ENCODE measurements at regions not wholly inside any gene's neighbourhood (a gene's known extent, or its start where the extent isn't known, plus 50 kb on each side); places are given as distances from the start of the nearest gene placed in this dataset.

DNA sequence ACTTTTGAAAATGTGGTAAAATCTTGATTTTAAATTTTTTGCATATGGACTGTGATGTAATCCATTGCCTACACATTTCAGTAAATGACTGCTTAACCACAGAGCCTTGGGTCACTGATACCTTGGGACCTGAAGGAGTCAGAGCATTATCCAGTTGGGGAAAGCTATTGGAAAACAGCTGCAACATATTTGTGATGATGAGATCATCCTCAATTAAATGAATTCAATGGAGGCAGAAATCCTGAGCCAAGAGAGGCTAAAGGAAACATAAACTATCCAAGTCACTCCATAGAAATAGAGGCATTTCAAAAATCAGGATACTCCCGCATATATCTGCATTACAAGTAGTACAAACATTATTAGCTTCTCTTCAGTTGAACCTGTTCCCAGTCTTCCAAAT is 99.8 kb upstream of the PRMT6 start:
- DNase-seq (ENCODE audit: low spot score): no peak
- TF ChIP-seq, protein P1, sequence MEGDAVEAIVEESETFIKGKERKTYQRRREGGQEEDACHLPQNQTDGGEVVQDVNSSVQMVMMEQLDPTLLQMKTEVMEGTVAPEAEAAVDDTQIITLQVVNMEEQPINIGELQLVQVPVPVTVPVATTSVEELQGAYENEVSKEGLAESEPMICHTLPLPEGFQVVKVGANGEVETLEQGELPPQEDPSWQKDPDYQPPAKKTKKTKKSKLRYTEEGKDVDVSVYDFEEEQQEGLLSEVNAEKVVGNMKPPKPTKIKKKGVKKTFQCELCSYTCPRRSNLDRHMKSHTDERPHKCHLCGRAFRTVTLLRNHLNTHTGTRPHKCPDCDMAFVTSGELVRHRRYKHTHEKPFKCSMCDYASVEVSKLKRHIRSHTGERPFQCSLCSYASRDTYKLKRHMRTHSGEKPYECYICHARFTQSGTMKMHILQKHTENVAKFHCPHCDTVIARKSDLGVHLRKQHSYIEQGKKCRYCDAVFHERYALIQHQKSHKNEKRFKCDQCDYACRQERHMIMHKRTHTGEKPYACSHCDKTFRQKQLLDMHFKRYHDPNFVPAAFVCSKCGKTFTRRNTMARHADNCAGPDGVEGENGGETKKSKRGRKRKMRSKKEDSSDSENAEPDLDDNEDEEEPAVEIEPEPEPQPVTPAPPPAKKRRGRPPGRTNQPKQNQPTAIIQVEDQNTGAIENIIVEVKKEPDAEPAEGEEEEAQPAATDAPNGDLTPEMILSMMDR (IDR thresholded peaks at IDR 0.05): no peak
- no peak overlapping the region for H3K4me3 ChIP-seq
- no peak overlapping the region for H3K27ac ChIP-seq

DNA sequence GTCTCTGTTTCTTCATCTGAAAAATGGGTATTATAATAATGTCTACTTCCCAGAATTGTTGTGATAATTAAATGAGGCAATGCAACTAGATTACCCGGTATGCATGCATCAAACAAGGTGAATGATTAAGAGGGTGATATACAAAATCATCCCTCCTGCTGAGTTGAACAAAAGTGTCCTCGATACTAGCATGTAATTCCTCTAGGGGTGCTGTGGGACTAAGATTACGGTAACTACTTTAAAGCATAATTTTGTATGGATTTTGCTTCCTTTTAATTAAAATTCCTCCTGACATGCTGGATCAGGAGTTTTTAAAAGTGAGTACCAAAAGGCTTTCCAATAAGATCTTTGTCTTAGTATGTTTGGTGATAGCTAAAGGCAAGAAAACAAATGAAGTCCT is 98.7 kb upstream of the PRMT6 start:
- no peak for DNase-seq (ENCODE audit: low spot score)
- Histone ChIP-seq H3K4me3 (no peak overlapping the region), H3K27ac (no peak overlapping the region)
- TF ChIP-seq, protein P1 (IDR thresholded peaks at IDR 0.05): no peak

DNA sequence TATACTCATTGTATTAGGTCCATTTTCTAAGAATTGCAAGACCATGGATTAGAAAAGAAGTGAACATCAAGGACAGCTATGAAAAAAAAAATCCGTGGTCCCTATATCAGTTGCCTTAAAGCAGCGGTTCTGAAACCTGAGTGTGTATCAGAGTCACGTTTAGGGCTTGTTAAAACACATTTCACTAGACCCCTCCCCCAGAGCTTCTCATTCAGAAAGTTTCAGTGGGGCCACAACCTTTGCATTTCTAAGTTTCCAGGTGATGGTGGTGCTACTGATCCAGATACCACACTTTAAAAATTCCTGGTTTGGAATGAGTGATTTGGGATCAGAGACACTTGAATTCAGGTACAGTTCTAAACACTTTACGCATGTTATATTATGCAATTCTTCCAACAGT is 96.1 kb upstream of the PRMT6 start:
- Histone ChIP-seq H3K4me3 (no peak overlapping the region), H3K27ac (no peak overlapping the region)
- no peak for DNase-seq (ENCODE audit: low spot score)
- TF ChIP-seq, protein P1 (IDR thresholded peaks at IDR 0.05): no peak

DNA sequence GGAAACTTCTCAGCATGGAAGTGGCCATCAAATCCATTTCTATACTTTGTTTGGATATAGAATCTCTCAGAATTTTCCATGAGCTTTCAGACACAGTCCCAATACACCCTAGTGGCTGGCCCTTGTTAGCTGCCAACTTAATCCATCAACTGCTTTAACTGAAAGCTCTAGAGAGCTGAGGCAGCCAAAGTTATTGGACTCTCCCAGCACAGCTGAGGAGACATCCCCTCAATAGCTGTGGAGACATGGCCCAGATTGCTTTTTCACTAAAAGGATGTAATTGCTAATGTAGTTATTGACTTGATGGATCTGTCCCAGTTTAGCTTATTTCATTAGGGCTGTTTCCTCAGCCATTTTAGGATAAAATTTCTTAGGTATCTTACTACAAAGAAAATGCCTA is 94.8 kb upstream of the PRMT6 start:
- DNase-seq (ENCODE audit: low spot score): no peak
- no peak overlapping the region for H3K27ac ChIP-seq

DNA sequence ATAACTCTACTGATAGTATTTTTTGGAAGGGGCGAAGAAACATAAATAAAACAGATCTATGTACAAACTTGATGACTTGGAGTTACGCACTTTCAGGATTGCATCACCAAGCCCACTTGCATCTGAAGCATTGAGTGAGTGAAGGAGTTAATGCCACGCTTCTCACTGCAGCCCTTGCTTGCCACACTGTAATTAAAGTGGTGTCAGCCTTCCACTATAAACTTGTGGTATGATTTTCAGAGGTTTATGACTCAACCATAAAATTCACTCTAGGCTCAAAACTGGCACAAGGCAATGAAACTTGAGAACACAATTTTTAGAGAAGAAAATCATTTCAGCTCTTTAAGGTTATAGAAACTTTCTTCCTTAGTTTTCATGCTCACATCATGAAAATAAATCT is 93.9 kb upstream of the PRMT6 start:
- Histone ChIP-seq H3K4me3 (no peak overlapping the region), H3K27ac (no peak overlapping the region)
- no peak for DNase-seq (ENCODE audit: low spot score)
- TF ChIP-seq, protein P1 (IDR thresholded peaks at IDR 0.05): no peak

More for the DNA sequence above, 94.8 kb upstream of the PRMT6 start:
- TF ChIP-seq, protein P1 (IDR thresholded peaks at IDR 0.05): no peak
- H3K4me3 ChIP-seq: no peak overlapping the region

DNA sequence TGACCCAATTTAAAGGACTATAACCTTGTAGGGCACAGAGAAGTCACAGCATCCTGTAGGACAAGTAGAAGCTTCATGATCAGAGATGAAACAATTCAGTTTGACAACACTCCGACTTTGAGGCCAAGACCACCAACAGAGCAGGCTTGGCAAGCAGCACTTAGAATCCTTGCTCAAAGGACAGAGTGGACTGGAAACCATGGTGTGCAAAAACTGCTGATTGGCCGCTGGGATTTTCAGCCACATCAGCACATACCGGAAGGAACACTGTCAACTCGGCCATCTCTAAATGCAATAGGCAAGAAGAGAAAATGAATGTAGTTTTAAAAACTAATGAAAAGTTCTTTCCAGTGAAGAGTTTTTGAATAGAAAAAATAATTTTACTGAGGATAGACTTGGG is 92.0 kb upstream of the PRMT6 start:
- Histone ChIP-seq H3K4me3 (no peak overlapping the region), H3K27ac (no peak overlapping the region)
- TF ChIP-seq, protein P1 (IDR thresholded peaks at IDR 0.05): no peak
- no peak for DNase-seq (ENCODE audit: low spot score)

DNA sequence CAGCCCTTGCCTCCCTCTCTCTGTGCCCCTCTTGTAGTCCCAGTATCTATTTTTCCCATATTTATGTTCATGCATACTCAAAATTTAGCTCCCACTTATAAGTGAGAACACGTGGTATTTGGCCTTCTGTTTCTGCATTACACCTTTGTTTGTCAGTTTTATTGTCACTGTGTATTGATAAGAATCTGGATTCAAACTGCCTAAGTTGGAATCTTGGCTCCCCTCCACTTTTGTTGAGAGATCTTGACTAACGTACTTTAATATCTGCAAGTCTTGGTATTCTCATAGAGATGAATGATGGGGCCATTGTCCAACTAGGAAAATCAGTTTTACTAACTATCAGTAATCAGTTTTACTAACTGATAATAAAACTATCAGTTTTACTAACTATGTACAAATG is 87.8 kb upstream of the PRMT6 start:
- H3K27ac ChIP-seq: no peak overlapping the region
- H3K4me3 ChIP-seq: no peak overlapping the region
- DNase-seq (ENCODE audit: low spot score): no peak
- TF ChIP-seq, protein P1 (IDR thresholded peaks at IDR 0.05): no peak

Data from coronary artery (tissue), 2 donors.